ENCODE measurements at regions not wholly inside any gene's neighbourhood (a gene's known extent, or its start where the extent isn't known, plus 50 kb on each side); places are given as distances from the start of the nearest gene placed in this dataset.

DNA sequence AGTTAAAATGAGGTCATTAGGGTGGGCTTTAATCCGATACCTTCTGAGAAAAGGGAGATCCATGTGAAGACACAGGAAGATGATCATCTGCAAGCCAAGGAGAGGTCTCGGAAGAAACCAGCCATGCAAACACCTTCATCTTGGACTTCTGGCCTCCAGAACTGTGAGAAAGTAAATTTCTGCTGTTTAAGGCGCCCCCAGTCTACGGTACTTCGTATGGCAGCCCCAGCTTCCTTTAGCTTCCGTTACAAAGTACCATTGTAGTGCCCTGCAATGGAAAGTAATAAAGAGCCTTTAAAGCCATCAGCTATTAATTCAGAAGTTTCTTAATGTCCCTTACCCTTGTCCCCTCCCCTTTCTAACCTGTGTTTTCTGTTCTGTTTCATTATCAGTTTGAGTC lies 308.1 kb downstream of the AACS start:
- no peak overlapping the region for H3K4me3 ChIP-seq (ENCODE audit: control insufficient read depth, low read depth, low read length)
- TF ChIP-seq, protein P1, sequence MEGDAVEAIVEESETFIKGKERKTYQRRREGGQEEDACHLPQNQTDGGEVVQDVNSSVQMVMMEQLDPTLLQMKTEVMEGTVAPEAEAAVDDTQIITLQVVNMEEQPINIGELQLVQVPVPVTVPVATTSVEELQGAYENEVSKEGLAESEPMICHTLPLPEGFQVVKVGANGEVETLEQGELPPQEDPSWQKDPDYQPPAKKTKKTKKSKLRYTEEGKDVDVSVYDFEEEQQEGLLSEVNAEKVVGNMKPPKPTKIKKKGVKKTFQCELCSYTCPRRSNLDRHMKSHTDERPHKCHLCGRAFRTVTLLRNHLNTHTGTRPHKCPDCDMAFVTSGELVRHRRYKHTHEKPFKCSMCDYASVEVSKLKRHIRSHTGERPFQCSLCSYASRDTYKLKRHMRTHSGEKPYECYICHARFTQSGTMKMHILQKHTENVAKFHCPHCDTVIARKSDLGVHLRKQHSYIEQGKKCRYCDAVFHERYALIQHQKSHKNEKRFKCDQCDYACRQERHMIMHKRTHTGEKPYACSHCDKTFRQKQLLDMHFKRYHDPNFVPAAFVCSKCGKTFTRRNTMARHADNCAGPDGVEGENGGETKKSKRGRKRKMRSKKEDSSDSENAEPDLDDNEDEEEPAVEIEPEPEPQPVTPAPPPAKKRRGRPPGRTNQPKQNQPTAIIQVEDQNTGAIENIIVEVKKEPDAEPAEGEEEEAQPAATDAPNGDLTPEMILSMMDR (IDR thresholded peaks at IDR 0.05; ENCODE audit: control insufficient read depth, insufficient read depth, low read depth, low read length, missing control alignments): no peak
- no peak for DNase-seq (ENCODE audit: low read depth)

DNA sequence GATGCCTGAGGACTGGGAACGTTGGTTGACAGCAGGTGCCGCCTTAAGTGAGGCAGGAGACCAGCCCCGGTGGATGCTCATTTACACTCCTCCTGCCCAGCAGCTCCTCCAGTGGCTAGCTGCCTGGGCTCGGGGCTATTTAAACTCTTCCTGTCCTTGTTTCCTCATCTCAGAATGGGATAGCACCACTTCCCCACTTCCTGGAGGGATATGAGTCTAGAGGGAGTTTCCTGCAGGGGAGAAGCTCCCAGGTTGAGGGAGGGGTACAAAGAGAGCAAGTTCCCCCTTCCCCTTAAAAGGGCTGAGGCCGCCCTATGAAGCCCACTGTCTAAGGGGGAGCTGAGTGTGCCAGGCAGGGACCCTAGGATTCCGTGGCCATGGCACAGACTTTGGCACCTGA lies 311.2 kb downstream of the AACS start:
- TF ChIP-seq, protein P1 (IDR thresholded peaks at IDR 0.05; ENCODE audit: control insufficient read depth, insufficient read depth, low read depth, low read length, missing control alignments): no peak
- DNase-seq (ENCODE audit: low read depth): no peak
- H3K4me3 ChIP-seq (ENCODE audit: control insufficient read depth, low read depth, low read length): no peak overlapping the region

DNA sequence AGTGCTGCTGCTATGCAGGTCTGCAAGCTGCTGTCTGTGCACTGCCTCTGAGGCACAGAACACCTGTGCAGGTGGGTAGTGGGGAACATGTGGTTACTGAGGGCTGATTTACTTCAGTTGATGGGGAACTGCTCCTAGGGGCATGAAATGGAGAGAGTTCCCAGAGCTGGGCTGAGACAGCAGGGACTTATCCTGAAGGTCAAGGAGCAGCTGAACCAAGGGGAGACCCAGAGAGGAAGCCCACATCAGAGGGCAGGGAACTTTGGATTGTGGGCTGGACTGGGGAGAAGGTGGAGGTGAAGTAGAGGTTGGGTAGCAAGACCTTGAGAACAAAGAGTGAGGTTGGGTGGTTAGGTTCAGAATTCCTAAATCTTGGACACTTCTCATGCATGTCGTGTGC lies 311.9 kb downstream of the AACS start:
- no peak overlapping the region for H3K4me3 ChIP-seq (ENCODE audit: control insufficient read depth, low read depth, low read length)
- DNase-seq (ENCODE audit: low read depth): no peak
- TF ChIP-seq, protein P1 (IDR thresholded peaks at IDR 0.05; ENCODE audit: control insufficient read depth, insufficient read depth, low read depth, low read length, missing control alignments): no peak

DNA sequence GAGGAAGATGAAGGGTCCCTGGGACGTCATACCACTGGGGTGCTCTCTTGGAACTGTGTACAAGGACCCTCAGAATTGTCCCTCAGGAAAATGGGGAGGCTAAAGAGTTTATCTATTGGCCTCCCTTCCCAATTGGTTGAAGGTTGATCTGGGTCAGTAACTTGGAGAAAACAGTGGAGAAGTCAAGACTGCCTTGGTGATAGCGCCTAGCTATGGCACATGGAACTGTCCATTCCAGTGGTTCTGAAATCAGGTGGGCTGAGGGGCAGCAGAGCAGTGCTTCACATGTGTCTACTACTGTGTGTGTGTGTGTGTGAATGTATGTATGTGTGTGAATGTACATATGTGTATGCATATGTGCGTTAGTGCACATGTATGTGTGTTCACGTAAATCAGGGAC lies 316.1 kb downstream of the AACS start:
- no peak overlapping the region for H3K4me3 ChIP-seq (ENCODE audit: control insufficient read depth, low read depth, low read length)
- TF ChIP-seq, protein P1 (IDR thresholded peaks at IDR 0.05; ENCODE audit: control insufficient read depth, insufficient read depth, low read depth, low read length, missing control alignments): no peak
- DNase-seq (ENCODE audit: low read depth): no peak

DNA sequence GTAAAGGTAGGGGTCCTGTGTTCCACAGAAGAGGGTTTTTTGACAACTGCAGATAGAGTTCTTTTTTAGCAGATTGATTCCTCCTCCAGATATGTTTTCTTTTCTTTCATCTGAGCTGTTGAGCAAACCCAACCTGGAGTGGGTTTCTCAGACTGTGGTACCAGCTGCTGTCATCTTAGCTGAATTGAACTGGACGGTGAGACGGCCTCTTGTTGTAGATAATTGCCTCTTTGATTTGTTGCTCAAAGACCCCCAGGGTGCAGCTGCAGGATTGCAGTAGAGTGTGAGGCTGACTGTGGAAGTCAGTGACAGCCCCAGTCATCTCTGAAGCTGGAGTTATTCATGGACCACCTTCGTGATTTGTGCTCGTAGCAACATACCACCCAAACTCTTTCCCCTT lies 317.7 kb downstream of the AACS start:
- no peak overlapping the region for H3K4me3 ChIP-seq (ENCODE audit: control insufficient read depth, low read depth, low read length)
- TF ChIP-seq, protein P1 (IDR thresholded peaks at IDR 0.05; ENCODE audit: control insufficient read depth, insufficient read depth, low read depth, low read length, missing control alignments): no peak
- no peak for DNase-seq (ENCODE audit: low read depth)

DNA sequence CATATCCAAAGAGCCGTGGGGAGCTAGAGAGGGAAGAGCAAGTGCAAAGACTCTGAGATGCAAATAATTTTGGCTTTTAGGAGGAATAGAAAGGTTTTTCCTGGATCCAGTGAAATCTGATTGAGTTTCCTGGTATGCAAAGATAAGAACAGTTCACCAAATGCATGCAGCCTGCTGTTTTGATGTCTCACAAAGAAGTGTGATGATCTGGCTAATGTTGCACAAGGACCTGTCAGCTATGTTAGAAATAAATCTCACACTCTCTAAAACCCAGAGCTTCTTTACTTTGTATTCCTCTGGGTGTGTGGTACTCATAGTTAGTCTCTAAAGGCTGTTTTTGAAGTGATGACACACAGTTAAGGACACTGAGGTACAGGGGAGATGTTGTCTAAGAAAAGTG lies 321.4 kb downstream of the AACS start:
- DNase-seq (ENCODE audit: low read depth): no peak
- H3K4me3 ChIP-seq (ENCODE audit: control insufficient read depth, low read depth, low read length): no peak overlapping the region
- TF ChIP-seq, protein P1 (IDR thresholded peaks at IDR 0.05; ENCODE audit: control insufficient read depth, insufficient read depth, low read depth, low read length, missing control alignments): no peak

DNA sequence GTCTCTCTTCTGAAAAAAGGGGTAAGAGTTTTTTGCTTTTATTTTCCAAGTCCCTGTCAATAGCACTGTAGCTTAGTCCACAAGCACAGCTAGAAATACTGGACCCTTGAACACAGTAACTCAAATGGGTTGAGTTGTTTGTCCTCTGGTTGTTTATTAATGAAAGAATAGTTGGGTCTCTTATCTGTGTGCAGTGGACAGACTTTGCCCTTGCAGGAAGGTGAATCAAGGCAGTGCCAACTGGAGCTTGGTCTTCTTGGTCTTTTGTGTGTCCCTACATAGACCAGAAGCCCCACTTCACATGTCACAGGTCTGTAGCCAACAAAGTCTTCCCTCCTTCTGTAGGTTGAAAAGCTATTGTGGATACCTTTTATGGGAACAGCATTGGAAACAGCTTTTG lies 322.0 kb downstream of the AACS start:
- TF ChIP-seq, protein P1 (IDR thresholded peaks at IDR 0.05; ENCODE audit: control insufficient read depth, insufficient read depth, low read depth, low read length, missing control alignments): no peak
- DNase-seq (ENCODE audit: low read depth): no peak
- no peak overlapping the region for H3K4me3 ChIP-seq (ENCODE audit: control insufficient read depth, low read depth, low read length)
